Erythroblast (primary cell): ENCODE measurements at regions not wholly inside any gene's neighbourhood (a gene's known extent, or its start where the extent isn't known, plus 50 kb on each side); places are given as distances from the start of the nearest gene placed in this dataset.
"Not testable (repeated sequence)": the region's sequence is repeated elsewhere in the genome, so short reads cannot be mapped to it uniquely, and the experiment has no call there.

Experiments used
- GATA1 ChIP-seq: IDR thresholded peaks from 2 replicates; pipeline ENCODE4 v1.6.1; 2011; ENCODE audit warnings: low read depth, mild to moderate bottlenecking, control low read depth, low read length, moderate library complexity
- POLR2A ChIP-seq: IDR thresholded peaks from 2 replicates; pipeline ENCODE4 v1.6.1; 2011; ENCODE audit warnings: mild to moderate bottlenecking, low read length

DNA sequence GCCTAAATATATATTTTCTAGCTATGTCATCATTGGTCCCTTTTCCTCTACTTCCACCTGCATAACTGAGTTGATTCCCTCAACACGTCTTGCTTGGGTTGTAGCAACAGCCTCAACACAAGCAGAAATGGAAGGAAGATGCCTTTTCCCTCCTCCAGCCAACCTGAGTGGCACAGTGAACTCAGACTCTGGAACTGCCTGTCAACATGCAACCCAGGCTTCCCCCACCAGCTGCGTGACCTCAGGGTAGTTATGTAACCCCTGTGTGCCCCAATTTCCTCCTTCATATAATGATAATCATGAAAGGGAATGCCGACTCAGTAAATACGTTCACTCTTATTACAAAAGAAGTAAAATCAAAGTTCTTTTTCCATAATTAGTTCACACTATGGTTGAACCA, 101.8 kb upstream of the TERB2 start:
- not testable (repeated sequence) for TF ChIP-seq POLR2A, GATA1
